Mesodermal cell (in vitro differentiated cells): ENCODE measurements at regions not wholly inside any gene's neighbourhood (a gene's known extent, or its start where the extent isn't known, plus 50 kb on each side); places are given as distances from the start of the nearest gene placed in this dataset.

Experiments used
- H3K27ac ChIP-seq: 2 replicates; pipeline ENCODE4 v1.7.0; 2013; ENCODE audit warnings: mild to moderate bottlenecking, low read depth, low read length, moderate library complexity; ENCODE audit not compliant: severe bottlenecking
- H3K36me3 ChIP-seq: 2 replicates; pipeline ENCODE4 v1.7.1; 2013; ENCODE audit warnings: mild to moderate bottlenecking, low read length, moderate library complexity; ENCODE audit not compliant: control insufficient read depth, insufficient read depth
- H3K4me1 ChIP-seq: one replicate; pipeline ENCODE4 v1.7.1; 2013; ENCODE audit warnings: mild to moderate bottlenecking, low read length; ENCODE audit not compliant: insufficient read depth, control insufficient read depth, poor library complexity, severe bottlenecking
- H3K4me3 ChIP-seq: 2 replicates; pipeline ENCODE4 v1.7.0; 2013; ENCODE audit warnings: low read length, control low read depth, mild to moderate bottlenecking; ENCODE audit not compliant: insufficient read depth, poor library complexity, severe bottlenecking; ENCODE audit errors: extremely low read depth
- H3K9me3 ChIP-seq: 2 replicates; pipeline ENCODE4 v1.7.1; 2013; ENCODE audit warnings: mild to moderate bottlenecking, low read length, moderate library complexity; ENCODE audit not compliant: control insufficient read depth
- WGBS, 2 experiments: methylation state at CpG; one replicate each; pipeline ENCODE4 v1.1.5; 2013; ENCODE audit warnings: missing lambda C conversion rate in 2 of 2; ENCODE audit not compliant: insufficient coverage in 2 of 2; 5-methylcytosine and 5-hydroxymethylcytosine counted together

GRCh38 chr1:212557739-212558692 is 50.5 kb upstream of the ATF3 start:
- Histone ChIP-seq H3K4me1 (peaks cover 7% of the 10 kb centered on the region), H3K4me3 (peak overlapping the region; percentile 52), H3K36me3 (no peaks in the 10 kb centered on the region), H3K27ac (peak overlapping the region; percentile 70), H3K9me3 (no peaks in the 10 kb centered on the region)
- 10 to 13% methylated on average over 38 to 43 of the region's 47 CpGs for WGBS, 2 experiments

- H3K27ac ChIP-seq = peak overlapping the region; percentile 72
- H3K4me3 ChIP-seq = peak overlapping the region; percentile 52
- H3K36me3 ChIP-seq = no peaks in the 10 kb centered on the region
- no peaks in the 10 kb centered on the region for H3K9me3 ChIP-seq
- peaks cover 7% of the 10 kb centered on the region for H3K4me1 ChIP-seq
- 3 to 4% methylated on average over 45 to 53 of the region's 62 CpGs for WGBS, 2 experiments
Measured at GRCh38 chr1:212558693-212559480, 49.7 kb upstream of the ATF3 start.
